ENCODE measurements at regions not wholly inside any gene's neighbourhood (a gene's known extent, or its start where the extent isn't known, plus 50 kb on each side); places are given as distances from the start of the nearest gene placed in this dataset.
"Not testable (repeated sequence)": the region's sequence is repeated elsewhere in the genome, so short reads cannot be mapped to it uniquely, and the experiment has no call there.

- not testable (repeated sequence) for H3K27ac ChIP-seq (ENCODE audit: low read depth, low read length); H3K9ac ChIP-seq (ENCODE audit: low read length); H3K4me1 ChIP-seq (ENCODE audit: control insufficient read depth, insufficient read depth, low read length); H3K27me3 ChIP-seq (ENCODE audit: control insufficient read depth, insufficient read depth, low read length); H3K36me3 ChIP-seq (ENCODE audit: control insufficient read depth, insufficient read depth, low read length)
- peak overlapping the region; percentile 27 for H3K4me3 ChIP-seq (ENCODE audit: low read length)
Observed at GRCh38 chr11:3454844-3455243, 75.9 kb upstream of the ZNF195 start.

- not testable (repeated sequence) for H3K9ac ChIP-seq (ENCODE audit: low read length); H3K4me1 ChIP-seq (ENCODE audit: control insufficient read depth, insufficient read depth, low read length); H3K36me3 ChIP-seq (ENCODE audit: control insufficient read depth, insufficient read depth, low read length); H3K27me3 ChIP-seq (ENCODE audit: control insufficient read depth, insufficient read depth, low read length); H3K4me3 ChIP-seq (ENCODE audit: low read length); H3K27ac ChIP-seq (ENCODE audit: low read depth, low read length)
Observed at GRCh38 chr11:3453596-3454256, 74.8 kb upstream of the ZNF195 start.

GRCh38 chr11:3450822-3451221 lies 71.9 kb upstream of the ZNF195 start:
- not testable (repeated sequence) for H3K36me3 ChIP-seq (ENCODE audit: control insufficient read depth, insufficient read depth, low read length); H3K27ac ChIP-seq (ENCODE audit: low read depth, low read length); H3K9ac ChIP-seq (ENCODE audit: low read length); H3K27me3 ChIP-seq (ENCODE audit: control insufficient read depth, insufficient read depth, low read length); H3K4me3 ChIP-seq (ENCODE audit: low read length); H3K4me1 ChIP-seq (ENCODE audit: control insufficient read depth, insufficient read depth, low read length)

GRCh38 chr11:3445535-3445934 lies 66.6 kb upstream of the ZNF195 start:
- H3K4me1 ChIP-seq (ENCODE audit: control insufficient read depth, insufficient read depth, low read length), result not testable (repeated sequence)

GRCh38 chr11:3444420-3444744 lies 65.4 kb upstream of the ZNF195 start:
- not testable (repeated sequence) for H3K27me3 ChIP-seq (ENCODE audit: control insufficient read depth, insufficient read depth, low read length); H3K4me1 ChIP-seq (ENCODE audit: control insufficient read depth, insufficient read depth, low read length); H3K9ac ChIP-seq (ENCODE audit: low read length); H3K27ac ChIP-seq (ENCODE audit: low read depth, low read length); H3K36me3 ChIP-seq (ENCODE audit: control insufficient read depth, insufficient read depth, low read length); H3K4me3 ChIP-seq (ENCODE audit: low read length)

More at GRCh38 chr11:3445535-3445934, 66.6 kb upstream of the ZNF195 start:
- H3K36me3 ChIP-seq (ENCODE audit: control insufficient read depth, insufficient read depth, low read length); H3K27me3 ChIP-seq (ENCODE audit: control insufficient read depth, insufficient read depth, low read length); H3K9ac ChIP-seq (ENCODE audit: low read length); H3K27ac ChIP-seq (ENCODE audit: low read depth, low read length); H3K4me3 ChIP-seq (ENCODE audit: low read length): not testable (repeated sequence)

- not testable (repeated sequence) for H3K36me3 ChIP-seq (ENCODE audit: control insufficient read depth, insufficient read depth, low read length); H3K27ac ChIP-seq (ENCODE audit: low read depth, low read length); H3K4me1 ChIP-seq (ENCODE audit: control insufficient read depth, insufficient read depth, low read length); H3K27me3 ChIP-seq (ENCODE audit: control insufficient read depth, insufficient read depth, low read length); H3K9ac ChIP-seq (ENCODE audit: low read length); H3K4me3 ChIP-seq (ENCODE audit: low read length)
Observed at GRCh38 chr11:3443700-3444419, 64.9 kb upstream of the ZNF195 start.

GRCh38 chr11:3437441-3437840 lies 58.5 kb upstream of the ZNF195 start:
- not testable (repeated sequence) for H3K4me3 ChIP-seq (ENCODE audit: low read length); H3K27ac ChIP-seq (ENCODE audit: low read depth, low read length); H3K36me3 ChIP-seq (ENCODE audit: control insufficient read depth, insufficient read depth, low read length); H3K9ac ChIP-seq (ENCODE audit: low read length); H3K27me3 ChIP-seq (ENCODE audit: control insufficient read depth, insufficient read depth, low read length); H3K4me1 ChIP-seq (ENCODE audit: control insufficient read depth, insufficient read depth, low read length)

- H3K36me3 ChIP-seq (ENCODE audit: control insufficient read depth, insufficient read depth, low read length), result no peaks in the 10 kb centered on the region
- no peak overlapping the region for H3K9ac ChIP-seq (ENCODE audit: low read length)
- no peak overlapping the region for H3K27ac ChIP-seq (ENCODE audit: low read depth, low read length)
- no peaks in the 10 kb centered on the region for H3K4me1 ChIP-seq (ENCODE audit: control insufficient read depth, insufficient read depth, low read length)
- no peaks in the 10 kb centered on the region for H3K27me3 ChIP-seq (ENCODE audit: control insufficient read depth, insufficient read depth, low read length)
- no peak overlapping the region for H3K4me3 ChIP-seq (ENCODE audit: low read length)
Observed at GRCh38 chr11:3434976-3435375, 56.0 kb upstream of the ZNF195 start.

- not testable (repeated sequence) for H3K4me1 ChIP-seq (ENCODE audit: control insufficient read depth, insufficient read depth, low read length); H3K4me3 ChIP-seq (ENCODE audit: low read length)
Observed at GRCh38 chr11:3429191-3429590, 50.2 kb upstream of the ZNF195 start.

More at GRCh38 chr11:3429191-3429590, 50.2 kb upstream of the ZNF195 start:
- H3K9ac ChIP-seq (ENCODE audit: low read length); H3K27me3 ChIP-seq (ENCODE audit: control insufficient read depth, insufficient read depth, low read length); H3K27ac ChIP-seq (ENCODE audit: low read depth, low read length); H3K36me3 ChIP-seq (ENCODE audit: control insufficient read depth, insufficient read depth, low read length): not testable (repeated sequence)
